B cell (primary cell): ENCODE measurements at regions not wholly inside any gene's neighbourhood (a gene's known extent, or its start where the extent isn't known, plus 50 kb on each side); places are given as distances from the start of the nearest gene placed in this dataset.

Experiments used
- ATAC-seq: fragments of 200-7000 bp; cut with Tn5 transposase; one replicate; pipeline ENCODE4 v1.10.0; 2021; ENCODE audit warnings: low read depth, mild to moderate bottlenecking, moderate number of reproducible peaks, moderate library complexity
- CTCF ChIA-PET: fragments of 350-600 bp; sonication (Branson Sonifier 250); formaldehyde crosslinking; loops from one replicate; lab custom pipeline; 2021; ENCODE audit warnings: antibody characterized with exemption, inconsistent platforms; lab: Charles Lee
- POLR2A ChIA-PET: fragments of 350-600 bp; sonication (Branson Sonifier 250); formaldehyde crosslinking; loops from one replicate; lab custom pipeline; 2021; ENCODE audit warnings: antibody characterized with exemption; lab: Charles Lee
- DNase-seq: peaks from one replicate; pipeline ENCODE4 v3.0.0; 2013
- H2AFZ ChIP-seq: 2 replicates; pipeline ENCODE4 v1.6.1; 2012; ENCODE audit warnings: mild to moderate bottlenecking, low read depth, low read length; ENCODE audit not compliant: insufficient read depth, poor library complexity, severe bottlenecking
- H3K27ac ChIP-seq, 2 donors: 1 replicate in 1 of 2; 2 replicates in 1 of 2; pipeline ENCODE4 v1.5.1; 2012 to 2013; ENCODE audit warnings: low read length in 2 of 2, mild to moderate bottlenecking in 2 of 2, moderate library complexity in 1 of 2
- H3K27me3 ChIP-seq, 4 experiments: fragments of 200-600 bp in 1 of 4; sonication (generic) in 1 of 4; replicated peaks in 1 of 4; 1 replicate in 2 of 4; 2 replicates in 2 of 4; pipeline versions ENCODE4 v1.6.1 to v1.7.0; 2013 to 2016; ENCODE audit warnings: low read length in 3 of 4, mild to moderate bottlenecking in 2 of 4, mixed read lengths in 1 of 4, moderate library complexity in 1 of 4; ENCODE audit not compliant: insufficient read depth in 4 of 4, control insufficient read depth in 3 of 4; ENCODE audit errors: control extremely low read depth in 1 of 4
- H3K36me3 ChIP-seq, 2 experiments: replicated peaks in 1 of 2; 1 replicate in 1 of 2; 2 replicates in 1 of 2; pipeline versions ENCODE4 v1.6.1 to v1.7.1; 2013; ENCODE audit warnings: low read length in 1 of 2; ENCODE audit not compliant: insufficient read depth in 2 of 2, control insufficient read depth in 1 of 2; ENCODE audit errors: control extremely low read depth in 1 of 2, extremely low read depth in 1 of 2
- H3K4me1 ChIP-seq, 2 donors: fragments of 200-600 bp in 1 of 2; sonication (generic) in 1 of 2; 1 replicate in 1 of 2; 2 replicates in 1 of 2; pipeline versions ENCODE4 v1.5.1 to v1.6.1; 2013 to 2017; ENCODE audit warnings: low read length in 2 of 2; ENCODE audit not compliant: control insufficient read depth in 2 of 2, insufficient read depth in 2 of 2
- H3K4me2 ChIP-seq: replicated peaks from 2 replicates; pipeline ENCODE3; 2012; ENCODE audit warnings: mild to moderate bottlenecking, low read depth, low read length; ENCODE audit not compliant: poor library complexity, severe bottlenecking
- H3K4me3 ChIP-seq, 5 experiments: fragments of 200-600 bp in 1 of 5; sonication (generic) in 1 of 5; 1 replicate in 3 of 5; 2 replicates in 2 of 5; pipeline versions ENCODE4 v1.5.1 to v1.7.0; 2011 to 2016; ENCODE audit warnings: low read length in 4 of 5, mild to moderate bottlenecking in 4 of 5, low read depth in 2 of 5, control low read depth in 1 of 5, moderate library complexity in 1 of 5; ENCODE audit not compliant: insufficient read depth in 1 of 5; ENCODE audit errors: control extremely low read depth in 1 of 5, extremely low read depth in 1 of 5
- H3K79me2 ChIP-seq: fragments of 200-600 bp; sonication (generic); one replicate; pipeline ENCODE4 v1.6.0; 2016; ENCODE audit warnings: low read length; ENCODE audit not compliant: control insufficient read depth, insufficient read depth
- H3K9ac ChIP-seq: fragments of 200-600 bp; sonication (generic); 2 replicates; pipeline ENCODE4 v1.6.1; 2017; ENCODE audit warnings: mild to moderate bottlenecking, low read length, moderate library complexity
- H3K9me3 ChIP-seq, 3 donors: one replicate each; pipeline versions ENCODE4 v1.6.1 to v1.7.1; 2013; ENCODE audit warnings: low read length in 2 of 3; ENCODE audit not compliant: control insufficient read depth in 2 of 3, insufficient read depth in 1 of 3; ENCODE audit errors: control extremely low read depth in 1 of 3
- H4K20me1 ChIP-seq: 2 replicates; pipeline ENCODE4 v1.6.0; 2012; ENCODE audit warnings: mild to moderate bottlenecking, low read length; ENCODE audit not compliant: insufficient read depth, control insufficient read depth, poor library complexity, severe bottlenecking
- H3K27ac Mint-ChIP-seq: one replicate; pipeline ENCODE4 v1.8.0; 2021; ENCODE audit warnings: mixed read lengths
- H3K27me3 Mint-ChIP-seq: one replicate; pipeline ENCODE4 v1.8.0; 2021; ENCODE audit warnings: mixed read lengths
- H3K4me1 Mint-ChIP-seq: one replicate; pipeline ENCODE4 v1.8.0; 2021; ENCODE audit warnings: mixed read lengths
- H3K4me3 Mint-ChIP-seq: one replicate; pipeline ENCODE4 v1.8.0; 2021; ENCODE audit warnings: mixed read lengths
- H3K9me3 Mint-ChIP-seq: one replicate; pipeline ENCODE4 v1.8.0; 2022; ENCODE audit warnings: mixed read lengths; ENCODE audit not compliant: insufficient read depth
- EZH2 ChIP-seq: IDR thresholded peaks from 2 replicates; pipeline ENCODE4 v1.6.1; 2012; ENCODE audit warnings: borderline replicate concordance, low read depth, mild to moderate bottlenecking, moderate library complexity, low read length; ENCODE audit not compliant: insufficient read depth, poor library complexity, severe bottlenecking
- WGBS: methylation state at CpG from one replicate; pipeline ENCODE4 v1.1.5; 2013; ENCODE audit warnings: missing lambda C conversion rate; ENCODE audit not compliant: insufficient coverage; 5-methylcytosine and 5-hydroxymethylcytosine counted together
- intact Hi-C: fragments of 100-400 bp; cut with micrococcal nuclease; formaldehyde crosslinking; loops from one replicate; pipeline ENCODE4 v1.10.0; 2022
- TF ChIP-seq, protein P1 (sequence below): fragments of 200-600 bp; IDR thresholded peaks from one replicate; pipeline ENCODE4 v1.8.0; 2022; ENCODE audit warnings: antibody characterized with exemption, mild to moderate bottlenecking

DNA sequence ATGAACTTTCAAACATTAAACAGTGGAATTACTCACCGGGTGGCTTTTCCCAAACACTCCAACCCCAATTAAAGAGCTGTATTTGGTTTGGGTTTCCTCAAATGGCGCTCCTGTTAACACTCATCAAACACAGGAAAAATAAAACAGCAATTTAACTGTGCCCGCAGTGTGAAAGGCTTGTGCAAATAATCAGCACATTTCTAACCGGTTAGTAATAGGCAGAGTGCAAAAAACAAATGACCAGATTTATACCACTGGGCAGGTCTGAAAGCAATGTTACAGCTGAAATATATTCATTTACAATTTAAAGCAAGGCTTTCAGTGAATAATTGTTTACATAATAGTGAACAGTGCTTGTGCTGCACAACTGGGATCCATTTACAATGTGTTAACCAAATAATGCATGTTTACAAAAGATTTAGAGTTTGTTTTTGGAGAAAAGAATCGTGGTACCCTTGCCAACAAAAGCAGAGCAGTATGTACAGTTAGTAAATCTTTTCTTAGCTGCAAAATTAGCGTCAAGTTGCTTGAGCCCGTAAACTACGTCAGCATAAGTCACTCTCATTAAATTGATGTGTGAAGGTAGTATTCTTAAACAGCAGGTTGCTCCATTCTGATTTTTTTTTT, 662.9 kb upstream of the ZNF608 start:
- POLR2A ChIA-PET, result no interaction called here
- H3K9ac ChIP-seq, result no peak overlapping the region
- no peak overlapping the region for H2AFZ ChIP-seq
- H3K9me3 ChIP-seq, result peaks cover 0 to 6% (median 4%) of the 10 kb centered on the region in 3 donors
- Mint-ChIP-seq H3K9me3 (peaks cover 2% of the 10 kb centered on the region), H3K27me3 (no peaks in the 10 kb centered on the region), H3K4me1 (peaks cover 40% of the 10 kb centered on the region), H3K27ac (no peak overlapping the region), H3K4me3 (no peak overlapping the region)
- no peak overlapping the region for H3K27ac ChIP-seq
- H3K4me3 ChIP-seq, result no peak overlapping the region
- WGBS, result 100% methylated on average over 1 of the region's 8 CpGs
- H4K20me1 ChIP-seq, result no peaks in the 10 kb centered on the region
- CTCF ChIA-PET, result interaction anchor here (1.2 to 1.5 kb wide), 2 partner anchors 11 to 1738 kb away, joined by 4 to 6 read pairs; no protein-coding TSS in a partner anchor
- TF ChIP-seq, protein P1, sequence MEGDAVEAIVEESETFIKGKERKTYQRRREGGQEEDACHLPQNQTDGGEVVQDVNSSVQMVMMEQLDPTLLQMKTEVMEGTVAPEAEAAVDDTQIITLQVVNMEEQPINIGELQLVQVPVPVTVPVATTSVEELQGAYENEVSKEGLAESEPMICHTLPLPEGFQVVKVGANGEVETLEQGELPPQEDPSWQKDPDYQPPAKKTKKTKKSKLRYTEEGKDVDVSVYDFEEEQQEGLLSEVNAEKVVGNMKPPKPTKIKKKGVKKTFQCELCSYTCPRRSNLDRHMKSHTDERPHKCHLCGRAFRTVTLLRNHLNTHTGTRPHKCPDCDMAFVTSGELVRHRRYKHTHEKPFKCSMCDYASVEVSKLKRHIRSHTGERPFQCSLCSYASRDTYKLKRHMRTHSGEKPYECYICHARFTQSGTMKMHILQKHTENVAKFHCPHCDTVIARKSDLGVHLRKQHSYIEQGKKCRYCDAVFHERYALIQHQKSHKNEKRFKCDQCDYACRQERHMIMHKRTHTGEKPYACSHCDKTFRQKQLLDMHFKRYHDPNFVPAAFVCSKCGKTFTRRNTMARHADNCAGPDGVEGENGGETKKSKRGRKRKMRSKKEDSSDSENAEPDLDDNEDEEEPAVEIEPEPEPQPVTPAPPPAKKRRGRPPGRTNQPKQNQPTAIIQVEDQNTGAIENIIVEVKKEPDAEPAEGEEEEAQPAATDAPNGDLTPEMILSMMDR, result no peak
- no peak for TF ChIP-seq EZH2
- DNase-seq, result no peak
- no peaks in the 10 kb centered on the region for H3K79me2 ChIP-seq
- peaks cover 20 to 23% of the 10 kb centered on the region in 2 donors for H3K4me1 ChIP-seq
- intact Hi-C loops, result no loop called here
- H3K27me3 ChIP-seq, result no peaks in the 10 kb centered on the region
- H3K4me2 ChIP-seq, result no peak overlapping the region
- H3K36me3 ChIP-seq, result no peaks in the 10 kb centered on the region
- no peak for ATAC-seq

DNA sequence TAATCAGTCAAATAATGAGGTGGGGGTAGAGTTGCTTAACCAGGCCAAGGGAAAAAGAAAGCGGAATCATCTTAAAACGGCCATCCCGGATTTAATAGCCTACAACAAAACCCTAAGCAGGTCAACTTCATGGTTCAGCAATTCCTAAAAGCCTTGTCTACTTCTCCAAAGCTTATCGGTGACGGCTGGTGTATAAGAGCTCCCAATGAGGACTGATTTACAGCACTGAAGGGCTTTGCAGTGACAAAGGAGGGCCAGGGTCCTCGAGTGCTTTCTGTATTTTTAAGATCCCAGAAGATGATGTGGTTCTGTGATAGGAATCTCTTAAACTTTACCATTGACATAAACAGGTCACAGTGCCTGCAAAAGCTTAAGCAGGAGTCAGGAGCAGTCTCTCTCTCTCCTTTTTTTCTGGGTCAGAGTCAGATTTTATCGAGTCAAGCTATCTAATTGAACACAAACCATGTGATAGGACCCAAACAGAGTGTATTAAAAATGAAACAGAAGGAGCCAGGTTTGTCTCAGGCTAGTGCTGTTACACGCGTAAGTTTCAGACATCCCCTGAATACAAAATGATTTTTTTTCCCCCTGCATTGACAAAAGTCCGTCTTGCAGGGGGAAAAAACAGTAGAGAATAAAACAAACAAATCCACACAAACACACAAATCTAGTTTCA, 663.6 kb upstream of the ZNF608 start:
- POLR2A ChIA-PET, result no interaction called here
- ATAC-seq, result no peak
- H3K9ac ChIP-seq, result no peak overlapping the region

More for the DNA sequence above, 663.6 kb upstream of the ZNF608 start:
- Mint-ChIP-seq H3K4me1 (peaks cover 40% of the 10 kb centered on the region), H3K27me3 (no peaks in the 10 kb centered on the region), H3K9me3 (peaks cover 2% of the 10 kb centered on the region), H3K4me3 (no peak overlapping the region), H3K27ac (no peak overlapping the region)
- Histone ChIP-seq H3K9me3 (peaks cover 0 to 6% (median 4%) of the 10 kb centered on the region in 3 donors), H3K27ac (no peak overlapping the region), H4K20me1 (no peaks in the 10 kb centered on the region), H3K4me2 (no peak overlapping the region), H2AFZ (no peak overlapping the region), H3K4me1 (peaks cover 20 to 23% of the 10 kb centered on the region in 2 donors), H3K36me3 (no peaks in the 10 kb centered on the region), H3K27me3 (no peaks in the 10 kb centered on the region), H3K79me2 (no peaks in the 10 kb centered on the region), H3K4me3 (no peak overlapping the region)
- intact Hi-C loops, result no loop called here
- DNase-seq, result no peak
- WGBS, result 92% methylated on average over 3 of the region's 10 CpGs
- no peak for TF ChIP-seq EZH2
- TF ChIP-seq, protein P1, result no peak
- CTCF ChIA-PET, result interaction anchor here (1.2 kb wide), 1 partner anchor 1739 kb away, joined by 6 read pairs; no protein-coding TSS in a partner anchor
